Femur (tissue), 1 donor: ENCODE measurements at regions not wholly inside any gene's neighbourhood (a gene's known extent, or its start where the extent isn't known, plus 50 kb on each side); places are given as distances from the start of the nearest gene placed in this dataset.

Experiments
- DNase-seq: peaks from one replicate; pipeline ENCODE4 v3.0.0-alpha.2; 2017

DNA sequence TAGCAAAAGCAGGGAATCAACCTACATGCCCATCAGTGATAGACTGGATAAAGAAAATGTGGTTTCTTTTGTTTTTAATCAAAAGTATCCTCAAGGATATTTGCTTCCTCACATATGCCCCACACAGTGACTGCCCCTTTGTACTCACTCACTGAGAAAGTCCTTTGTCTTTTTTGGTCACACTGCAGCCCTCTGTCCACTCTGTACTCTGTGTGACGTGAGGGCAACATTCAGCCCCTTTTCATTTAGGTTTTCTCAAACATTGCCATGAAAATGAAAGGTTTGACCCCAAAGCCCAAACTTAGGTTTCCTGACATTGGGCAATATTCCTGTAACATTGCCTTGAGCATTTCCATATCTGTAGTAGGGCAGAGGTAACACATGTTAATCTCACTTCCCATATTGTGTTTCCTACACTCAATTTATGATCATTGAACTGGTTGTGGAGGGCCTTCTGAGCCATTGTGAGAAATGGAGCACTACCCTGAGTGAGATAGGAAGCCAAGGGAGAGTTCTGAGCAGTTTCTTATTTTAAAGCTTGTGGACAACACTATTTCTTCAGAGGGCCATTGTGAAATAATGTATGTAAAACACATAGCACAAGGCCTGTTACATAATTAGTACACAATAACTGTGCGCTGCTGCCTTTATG, 501.9 kb upstream of the C1orf87 start:
- DNase-seq: no peak

DNA sequence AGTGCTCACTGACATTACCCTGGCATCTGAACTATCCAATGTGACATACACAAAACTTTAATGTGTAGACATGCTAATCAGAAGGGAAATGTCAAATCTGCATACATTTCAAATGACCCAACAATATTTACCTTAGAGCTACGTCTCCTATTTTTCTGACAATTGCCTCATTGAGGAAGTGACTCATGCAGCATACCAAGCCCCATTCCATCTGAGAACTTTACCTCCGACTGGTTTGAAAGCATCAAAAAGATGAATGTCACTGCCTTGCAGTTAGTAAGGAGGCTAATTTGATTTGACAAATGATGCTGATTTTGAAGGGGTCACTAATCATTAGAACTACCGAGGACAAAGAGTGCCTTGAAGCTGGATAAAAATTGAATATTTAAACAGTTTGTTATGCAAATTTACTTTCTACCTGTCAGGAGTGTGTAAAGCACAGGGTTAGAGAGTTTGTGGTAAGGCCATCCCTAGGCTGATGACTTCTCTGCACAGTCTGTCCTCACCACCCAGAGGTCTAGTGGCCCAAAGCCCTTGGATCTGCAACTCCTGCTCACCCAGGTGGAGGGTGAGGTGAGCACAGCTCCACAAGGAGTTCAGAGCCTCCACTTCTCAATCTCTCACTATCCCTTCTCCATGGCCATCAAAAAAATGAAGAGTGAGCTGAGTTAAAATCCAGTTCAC, 500.3 kb upstream of the C1orf87 start:
- DNase-seq: no peak

DNA sequence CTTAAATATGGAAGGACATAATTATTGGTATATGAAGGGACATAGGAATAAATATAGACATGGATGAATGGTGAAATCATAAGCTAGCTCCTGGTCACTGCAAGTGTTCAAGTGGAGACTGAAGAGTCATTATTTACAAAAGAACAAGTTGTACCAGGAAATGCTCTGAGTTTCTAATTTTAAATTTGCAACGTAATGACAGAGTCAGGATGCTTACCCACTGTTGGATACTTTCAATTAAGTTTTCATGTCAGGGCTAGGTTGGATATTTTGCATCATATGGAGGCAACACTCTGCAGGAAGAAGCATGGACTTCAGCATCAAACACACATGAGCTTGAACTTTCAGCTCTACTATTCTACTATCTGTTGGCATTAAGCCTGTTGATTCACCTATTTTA, 499.6 kb upstream of the C1orf87 start:
- DNase-seq: no peak

DNA sequence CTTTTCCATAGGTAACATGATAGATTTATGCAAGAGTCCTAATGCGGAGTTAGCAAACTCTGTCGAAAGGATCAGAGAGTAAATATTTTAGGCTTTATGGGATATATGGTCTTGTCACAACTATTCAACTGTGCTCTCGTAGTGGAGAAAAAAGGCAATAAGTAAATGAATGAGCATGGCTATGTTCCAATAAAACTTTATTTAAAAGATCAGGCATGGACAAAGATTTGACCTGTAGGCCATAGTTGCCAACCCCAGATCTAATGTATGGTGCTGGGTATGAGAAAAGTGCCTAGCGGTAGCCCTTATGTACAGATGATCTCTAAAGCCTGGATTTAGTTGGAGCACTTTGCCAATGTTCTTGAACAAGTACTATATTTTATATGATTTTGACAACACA, 498.8 kb upstream of the C1orf87 start:
- DNase-seq: no peak

DNA sequence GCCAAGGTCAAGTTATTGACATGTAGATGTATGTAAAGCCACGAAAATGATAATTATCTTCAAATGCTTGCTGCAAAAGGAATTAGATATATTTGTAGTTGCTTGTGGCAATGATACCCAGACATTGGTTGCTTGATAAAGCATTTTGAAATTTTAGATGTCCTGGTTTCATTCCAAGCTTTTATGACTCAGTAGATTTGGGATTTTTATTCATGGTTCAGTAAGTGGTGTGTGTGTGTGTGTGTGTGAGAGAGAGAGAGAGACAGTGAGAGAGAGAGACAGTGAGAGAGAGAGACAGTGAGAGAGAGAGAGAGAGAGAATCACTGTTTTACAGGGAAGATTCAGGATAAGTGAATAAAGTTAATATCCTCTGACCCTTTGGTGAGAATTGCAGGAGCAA, 498.2 kb upstream of the C1orf87 start:
- DNase-seq: no peak

DNA sequence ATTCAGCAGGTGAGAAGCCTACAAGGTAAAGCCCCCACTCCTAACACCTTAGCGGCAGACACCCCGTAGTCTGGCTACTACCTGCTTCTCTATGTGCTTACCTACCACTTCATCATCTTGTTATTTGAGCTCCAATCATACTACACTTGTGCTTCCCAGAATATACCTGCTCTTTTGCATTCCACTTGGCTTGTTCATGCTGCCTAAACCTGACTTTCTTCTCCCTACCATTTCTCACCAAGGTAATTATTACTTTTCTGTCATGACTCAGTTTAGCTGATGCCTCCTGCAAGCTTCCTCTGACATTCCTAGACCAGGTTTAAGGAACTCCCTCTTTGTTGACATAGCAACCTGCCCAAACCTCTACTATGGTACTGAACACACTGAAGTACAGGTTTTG, 495.6 kb upstream of the C1orf87 start:
- no peak for DNase-seq

DNA sequence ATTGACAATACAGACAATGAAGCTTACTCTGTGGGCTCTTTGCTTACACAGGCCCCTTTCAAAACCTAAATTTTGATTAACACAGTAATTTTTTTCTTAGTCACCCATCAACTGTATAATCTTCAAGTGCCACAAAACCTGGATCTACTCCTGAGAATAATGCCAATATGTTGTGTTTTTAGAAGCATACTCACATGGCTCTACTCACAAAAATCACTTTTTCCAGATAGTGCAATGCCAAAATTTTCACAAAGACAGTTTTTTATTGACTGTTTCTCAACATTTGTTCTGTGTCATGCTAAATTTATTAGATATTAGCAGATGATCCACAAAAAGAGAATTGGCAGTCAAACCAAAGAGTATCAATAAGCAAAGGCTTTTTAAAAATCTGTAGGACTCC, 493.7 kb upstream of the C1orf87 start:
- DNase-seq: no peak

DNA sequence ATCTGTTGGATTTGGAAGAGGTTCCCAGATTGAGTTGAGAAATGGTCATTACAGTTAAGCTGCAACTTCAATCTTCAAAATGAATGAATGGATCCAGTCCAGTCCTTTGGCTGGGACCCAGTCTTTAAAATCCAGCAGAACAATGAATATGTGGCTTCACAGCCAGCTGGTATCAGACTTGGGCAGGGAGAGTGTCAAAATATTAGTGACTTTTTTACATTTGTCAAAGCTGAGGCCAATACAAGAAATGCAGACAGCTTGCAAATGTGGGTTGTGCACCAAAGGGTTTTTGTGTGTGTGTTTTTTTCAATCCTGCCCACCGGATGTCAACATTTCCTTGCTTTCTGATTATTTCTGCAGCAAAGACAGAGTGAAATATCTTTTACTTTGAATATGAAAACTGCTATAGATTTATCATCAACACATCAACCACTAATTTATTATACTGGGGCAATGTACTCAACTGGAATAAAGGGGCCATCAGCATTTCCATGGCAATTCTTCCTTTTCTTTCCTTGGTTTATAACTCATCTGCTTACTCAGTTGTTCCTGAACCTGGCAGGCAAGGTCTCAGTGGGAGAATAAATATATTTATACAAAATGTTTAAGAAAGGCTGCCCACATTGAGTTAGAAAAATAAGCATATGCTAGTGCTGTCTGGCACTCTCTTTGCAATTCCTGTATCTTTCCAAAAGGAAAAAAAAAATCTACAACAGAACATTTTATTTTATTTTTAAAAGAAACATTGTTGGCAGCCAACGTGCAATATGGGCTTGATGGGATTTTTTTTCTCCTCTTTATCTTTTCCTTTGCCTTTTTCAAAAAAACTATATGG, 491.6 kb upstream of the C1orf87 start:
- peak; percentile 69 for DNase-seq

DNA sequence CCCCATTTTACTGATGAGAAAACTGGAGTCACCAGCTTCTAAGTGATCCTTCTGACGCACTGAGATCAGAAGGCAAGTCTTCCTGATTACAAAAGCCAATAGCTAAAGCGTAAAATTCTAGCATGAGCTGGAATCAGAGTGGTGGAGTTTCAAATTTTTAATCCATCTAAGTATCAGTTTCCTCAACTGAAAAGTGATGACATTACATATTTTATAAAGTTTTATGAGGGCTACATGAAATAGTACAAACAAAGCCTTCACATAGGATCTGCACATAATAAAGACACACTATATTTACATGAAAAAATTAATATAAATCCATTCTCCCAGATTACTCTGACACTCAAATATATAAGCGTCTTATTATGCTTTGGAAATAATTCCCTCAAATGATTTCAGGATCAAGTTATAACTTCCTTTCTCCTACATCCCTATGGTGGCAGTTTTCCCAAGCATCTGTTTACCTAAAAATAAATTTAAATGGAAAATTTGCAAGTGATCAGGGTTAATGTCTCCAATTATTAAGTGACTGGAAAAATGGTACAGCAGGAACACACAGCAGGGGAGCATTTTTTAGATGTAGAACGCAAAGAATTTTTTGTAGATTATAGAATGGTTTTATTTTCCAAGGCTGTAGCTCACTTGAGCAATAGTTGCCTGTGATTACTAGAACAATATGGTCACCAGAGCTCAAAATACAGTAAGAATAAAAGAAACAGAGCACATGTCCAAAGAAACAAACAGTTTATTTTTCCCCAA, 490.4 kb upstream of the C1orf87 start:
- DNase-seq: no peak

DNA sequence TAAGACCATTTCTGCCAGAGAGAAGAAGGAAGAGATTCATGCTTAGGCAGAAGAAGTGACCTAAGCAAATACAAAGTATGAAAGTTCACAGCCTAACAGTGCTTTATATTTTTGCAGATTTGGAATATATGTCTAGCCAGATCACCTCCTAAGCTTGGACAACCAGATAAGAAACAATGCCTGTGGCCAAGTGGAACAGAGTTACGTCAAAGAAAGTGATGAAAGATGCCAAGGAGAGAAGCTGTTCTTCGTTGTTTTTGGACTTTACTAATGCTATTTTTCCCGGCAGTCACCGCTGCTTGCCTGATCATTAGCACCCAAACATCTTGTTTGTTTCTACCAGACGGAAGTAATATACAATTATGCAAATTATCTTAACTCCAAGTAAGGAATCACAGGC, 489.2 kb upstream of the C1orf87 start:
- DNase-seq: no peak

DNA sequence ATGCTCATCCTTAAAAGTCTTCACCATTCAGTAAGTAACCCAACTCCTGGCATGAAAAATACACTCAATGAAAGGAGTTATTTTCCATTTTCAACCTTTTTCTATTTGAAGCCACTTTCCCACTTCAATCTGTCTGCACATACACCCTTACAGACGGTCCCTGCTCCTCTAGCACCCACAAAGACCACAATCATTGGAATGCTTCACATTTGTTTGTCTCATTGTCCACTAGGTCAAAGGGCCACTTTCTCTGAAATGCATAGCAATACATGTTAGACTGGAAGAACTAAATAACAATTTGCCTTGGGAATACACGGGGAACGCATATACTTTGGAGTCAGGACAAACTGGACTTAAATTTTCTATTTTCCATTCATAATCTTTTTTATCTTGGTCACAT, 487.1 kb upstream of the C1orf87 start:
- DNase-seq: no peak

DNA sequence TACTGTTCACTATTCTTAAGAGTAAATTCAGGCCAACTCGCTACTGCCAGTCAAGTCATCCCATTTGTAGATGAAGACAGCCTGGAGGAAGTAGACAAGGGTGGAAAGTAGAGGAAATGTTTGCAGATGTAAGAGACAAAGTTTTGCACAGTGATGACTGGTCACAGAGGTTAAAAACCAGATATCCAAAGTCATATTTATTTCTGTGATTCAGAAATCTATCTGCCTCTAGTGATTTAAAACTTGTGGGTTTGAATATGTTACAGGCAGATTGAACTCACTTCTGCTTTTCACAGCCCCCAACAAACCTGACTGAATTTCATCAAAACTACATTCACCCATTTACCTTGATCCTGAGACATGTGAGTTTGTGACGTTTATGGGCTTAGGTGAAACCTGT, 484.7 kb upstream of the C1orf87 start:
- no peak for DNase-seq

DNA sequence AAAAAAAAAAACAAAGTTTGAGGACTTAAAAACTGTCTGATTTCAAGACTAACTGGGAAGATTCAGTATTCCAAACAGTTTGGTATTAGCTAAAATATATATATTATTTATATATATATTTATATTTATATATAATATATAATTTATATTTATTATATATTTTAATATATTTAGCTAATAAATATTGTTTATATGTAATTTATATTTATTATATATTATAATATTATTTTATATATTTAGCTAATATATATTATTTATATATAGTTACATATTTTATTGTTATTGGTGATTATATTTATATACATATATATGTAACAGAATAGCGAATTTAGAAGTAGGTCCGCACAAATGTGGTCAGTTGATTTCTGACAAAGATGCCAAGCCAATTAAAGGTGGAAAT, 480.2 kb upstream of the C1orf87 start:
- DNase-seq: no peak

DNA sequence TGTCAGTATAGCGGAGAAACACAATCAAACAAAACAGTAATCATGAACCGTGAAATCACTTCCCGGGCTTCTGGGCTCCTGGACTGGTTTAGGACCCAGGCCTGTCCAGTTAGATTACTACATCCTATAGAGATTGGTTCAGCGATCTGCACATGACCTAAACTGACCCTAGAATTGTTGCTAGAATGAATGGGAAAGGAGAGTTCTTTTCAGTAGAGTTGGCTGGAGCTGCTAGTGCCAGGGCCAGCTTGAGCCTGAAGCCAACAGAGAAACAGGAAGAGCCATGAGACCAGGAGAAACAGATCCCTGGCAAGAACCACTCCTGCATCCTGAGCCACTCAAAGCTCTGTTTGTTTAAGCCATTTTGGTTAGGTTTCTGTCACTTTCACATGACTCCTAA, 474.3 kb upstream of the C1orf87 start:
- no peak for DNase-seq

DNA sequence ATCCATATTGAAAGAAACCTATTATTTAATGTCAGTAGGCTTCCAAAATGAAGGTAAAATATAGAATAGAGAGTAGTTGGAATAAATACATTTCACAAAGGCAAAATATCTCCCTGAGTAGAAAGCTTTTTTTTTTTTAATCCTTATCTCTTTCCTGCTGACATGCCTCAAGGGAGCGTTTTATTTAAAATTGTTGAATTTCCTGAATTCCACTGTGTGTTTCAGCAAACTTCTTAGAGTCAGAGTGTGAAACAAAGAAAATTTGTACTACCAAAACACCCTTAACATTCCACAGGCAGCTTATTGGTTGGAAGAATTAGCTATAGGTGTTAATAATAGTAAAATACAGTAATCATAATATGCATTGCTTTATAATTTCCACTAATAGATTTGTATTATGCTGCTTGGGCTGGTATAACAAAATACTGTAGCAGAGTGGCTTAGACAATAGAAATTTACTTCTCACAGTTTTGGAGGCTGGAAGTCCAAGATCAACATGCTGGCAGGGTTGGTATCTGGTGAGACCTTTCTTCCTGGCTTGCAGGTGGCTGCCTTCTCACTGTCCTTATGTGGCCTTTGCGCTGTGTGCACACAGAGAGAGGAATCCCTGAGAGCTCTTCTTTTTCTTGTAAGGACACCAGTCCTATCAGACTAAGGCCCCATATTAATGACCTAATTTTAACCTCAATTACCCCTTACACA, 468.4 kb upstream of the C1orf87 start:
- no peak for DNase-seq

DNA sequence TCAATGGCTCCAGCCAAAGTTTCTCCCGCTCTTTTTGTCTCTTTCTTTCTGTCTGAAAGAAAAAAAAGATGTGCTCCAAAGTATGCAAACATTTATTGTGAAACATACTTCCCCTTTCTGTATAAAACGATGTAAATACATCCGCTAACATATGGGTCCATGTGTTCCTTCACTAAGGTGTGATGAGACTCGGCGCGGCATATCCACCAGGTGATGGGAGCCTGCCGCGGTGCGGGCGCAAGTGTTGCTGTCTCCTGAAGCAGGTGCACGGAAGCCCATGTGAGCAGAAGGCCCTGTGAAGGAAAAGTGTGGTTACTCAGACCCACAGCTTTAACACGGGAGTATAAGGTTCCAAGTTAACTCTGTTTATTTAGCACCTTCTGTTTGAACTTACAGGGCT, 466.6 kb upstream of the C1orf87 start:
- no peak for DNase-seq

DNA sequence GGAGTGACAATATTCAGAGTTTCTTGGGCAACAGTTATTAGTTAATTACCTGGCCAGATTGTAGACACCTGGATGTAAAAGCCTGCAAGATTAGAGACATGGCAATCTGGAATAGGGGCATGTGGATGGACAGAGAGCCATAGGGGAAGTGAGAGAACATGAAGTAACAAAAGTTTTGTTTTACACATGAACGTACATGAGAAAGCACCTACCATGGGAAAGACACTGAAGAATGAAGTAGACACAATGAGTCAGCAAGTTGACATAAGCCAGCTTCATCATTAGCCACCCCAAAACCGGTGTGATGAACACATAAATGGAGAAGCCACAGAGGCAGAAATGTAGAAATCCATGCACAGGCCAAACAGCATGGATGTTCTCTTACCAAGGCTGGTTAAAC, 462.1 kb upstream of the C1orf87 start:
- DNase-seq: no peak

DNA sequence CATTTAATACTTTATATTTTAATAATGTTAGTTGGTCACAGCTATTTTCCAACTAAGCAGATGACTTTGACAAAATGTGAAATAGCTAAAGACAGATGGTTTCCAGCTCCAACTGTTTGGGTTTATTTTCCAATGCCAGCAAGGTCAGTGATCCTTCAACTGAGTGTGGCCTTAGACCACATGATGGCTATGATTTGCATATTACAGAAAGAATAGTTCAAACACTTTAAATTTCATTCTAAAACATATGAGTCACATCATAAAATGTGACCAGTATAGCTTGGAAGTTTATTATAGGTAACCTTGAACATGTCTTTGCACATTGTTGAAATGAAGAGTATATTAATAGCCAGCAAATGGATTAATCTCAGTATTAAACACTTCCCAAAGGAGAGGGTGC, 454.0 kb upstream of the C1orf87 start:
- DNase-seq: no peak

DNA sequence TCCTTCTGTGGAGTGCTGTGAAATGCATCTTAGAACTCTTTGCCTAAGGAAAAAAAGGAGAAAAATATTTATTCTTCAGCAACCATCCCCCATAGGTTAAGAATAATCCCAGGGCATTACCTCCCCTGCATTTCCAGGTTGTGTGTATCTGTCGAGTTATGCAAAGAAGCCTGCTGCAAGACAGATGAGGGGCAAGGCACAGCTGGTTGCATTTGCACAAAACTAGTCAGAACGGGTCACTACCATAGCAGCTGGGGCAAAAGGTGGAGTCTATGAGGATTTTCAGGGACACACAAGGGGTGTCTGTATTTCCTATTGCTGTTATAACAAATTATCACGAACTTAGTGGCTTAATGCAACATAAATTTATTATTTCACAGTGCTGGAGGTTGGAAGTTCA, 443.4 kb upstream of the C1orf87 start:
- DNase-seq: no peak

DNA sequence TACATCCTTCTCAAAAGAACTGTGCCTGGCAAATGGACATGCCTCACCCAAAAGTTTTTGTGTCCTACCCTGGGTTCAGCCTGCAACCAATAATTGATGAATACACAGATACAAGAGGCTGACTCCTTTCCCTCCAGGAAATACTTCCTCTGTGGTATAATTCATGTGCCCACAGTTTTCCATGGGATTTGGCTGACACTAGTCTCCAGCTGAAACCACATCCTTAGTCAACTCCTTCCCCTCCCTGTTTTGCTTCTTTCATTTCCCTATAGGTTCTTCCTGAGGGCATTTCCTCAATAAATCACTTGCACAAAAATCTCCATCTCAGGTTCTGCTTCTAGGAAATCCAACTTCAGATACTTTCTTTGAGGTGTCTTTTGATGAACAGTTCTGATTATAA, 436.6 kb upstream of the C1orf87 start:
- DNase-seq: peak; percentile 21

DNA sequence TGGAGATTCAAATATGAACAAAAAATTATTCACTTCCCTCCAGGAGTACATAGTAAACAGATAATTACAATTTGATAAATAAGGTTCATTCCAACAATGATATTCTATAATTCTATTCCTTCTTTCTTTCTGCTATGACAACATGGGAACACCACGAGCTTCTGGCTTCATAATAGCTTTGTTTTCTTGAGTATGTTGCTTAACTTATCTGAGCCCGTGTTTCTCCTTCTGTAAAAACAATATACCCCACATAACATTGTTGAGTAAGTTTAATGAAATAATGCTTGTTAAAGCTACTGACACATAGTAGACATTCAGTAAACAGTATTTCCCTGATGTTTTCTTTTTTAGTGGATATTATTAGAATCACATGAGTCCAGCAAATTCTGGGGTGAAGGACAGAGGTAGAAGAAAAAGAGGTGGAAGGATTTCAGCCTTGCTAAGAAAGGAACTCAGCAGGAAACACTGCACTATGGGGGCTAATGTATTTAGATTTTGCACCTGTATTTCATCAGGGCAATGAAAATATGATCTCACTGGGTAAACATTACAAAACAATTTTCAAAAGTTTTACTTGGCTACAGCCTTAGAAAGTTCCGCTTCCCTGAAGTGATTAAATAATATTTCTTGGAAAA, 430.8 kb upstream of the C1orf87 start:
- no peak for DNase-seq

DNA sequence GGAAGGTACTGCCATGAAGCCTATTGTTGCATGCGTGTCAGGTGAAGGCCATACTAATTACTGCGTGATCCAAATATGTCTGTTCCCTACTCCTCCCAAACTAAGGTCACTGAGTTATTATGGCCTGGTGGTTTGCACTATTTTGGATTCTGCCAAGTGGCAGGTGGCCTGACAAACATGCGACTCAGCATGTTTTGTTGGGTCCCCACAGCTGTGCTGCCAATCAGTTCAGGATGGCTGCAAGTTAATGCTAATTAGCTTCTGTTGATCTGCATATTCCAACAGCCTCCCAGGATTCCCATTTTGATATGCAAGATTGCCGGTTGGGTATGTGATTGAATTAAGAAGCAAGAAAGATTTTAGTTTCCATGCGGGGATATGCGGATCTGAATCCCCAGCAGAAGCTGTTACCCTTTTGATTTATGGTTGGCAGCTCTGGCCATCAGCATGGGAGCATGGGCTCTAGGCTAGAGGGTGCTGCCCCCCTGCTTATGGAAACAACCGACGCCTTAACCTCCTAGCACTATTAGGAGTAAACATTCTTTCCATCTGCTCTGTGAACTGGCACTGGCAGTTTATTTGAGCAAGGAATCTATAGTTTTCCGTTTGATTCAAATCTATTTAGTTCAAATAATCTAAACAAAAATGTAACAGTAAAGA, 429.8 kb upstream of the C1orf87 start:
- DNase-seq: peak; percentile 70
